NT2/D1 (cell line): ENCODE measurements at regions not wholly inside any gene's neighbourhood (a gene's known extent, or its start where the extent isn't known, plus 50 kb on each side); places are given as distances from the start of the nearest gene placed in this dataset.

Experiments
- SUZ12 ChIP-seq: IDR thresholded peaks from 2 replicates; pipeline ENCODE4 v1.6.1; 2011; ENCODE audit not compliant: insufficient read length, insufficient read depth; ENCODE audit errors: extremely low read depth
- YY1 ChIP-seq: IDR thresholded peaks from 2 replicates; pipeline ENCODE4 v1.6.1; 2011; ENCODE audit not compliant: insufficient read length, insufficient read depth
- ZNF274 ChIP-seq: IDR thresholded peaks from 2 replicates; pipeline ENCODE4 v1.6.1; 2011; ENCODE audit warnings: mild to moderate bottlenecking, low read depth, low read length

GRCh38 chr1:234692966-234693580, 83.1 kb upstream of the IRF2BP2 start:
- no peak for TF ChIP-seq YY1
- TF ChIP-seq ZNF274 = no peak
- TF ChIP-seq SUZ12 = no peak
